ENCODE measurements at regions not wholly inside any gene's neighbourhood (a gene's known extent, or its start where the extent isn't known, plus 50 kb on each side); places are given as distances from the start of the nearest gene placed in this dataset.

DNA sequence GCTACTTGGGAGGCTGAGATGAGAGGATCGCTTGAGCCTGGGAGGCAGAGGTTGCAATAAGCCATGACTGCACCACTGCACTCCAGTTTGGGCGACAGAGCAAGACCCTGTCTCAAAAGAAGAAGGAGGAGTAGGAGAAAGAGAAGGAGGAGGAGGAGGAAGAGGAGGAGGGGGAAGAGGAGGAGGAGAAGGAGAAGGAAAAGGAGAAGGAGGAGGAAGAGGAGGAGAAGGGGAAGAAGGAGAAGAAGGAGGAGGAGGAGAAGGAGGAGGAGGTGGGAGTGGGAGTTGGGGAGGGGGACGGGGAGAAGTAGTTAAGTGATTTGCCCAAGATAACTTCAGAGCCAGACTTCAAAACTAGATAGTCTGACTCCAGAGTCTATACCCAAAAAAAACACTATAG lies 55.5 kb upstream of the FOXD3 start:
- Histone ChIP-seq H3K4me1 (no peaks in the 10 kb centered on the region), H3K27me3 (peaks cover 0 to 10% of the 10 kb centered on the region in 2 donors), H3K27ac (no peak overlapping the region), H3K4me3 (no peak overlapping the region), H3K36me3 (no peaks in the 10 kb centered on the region), H3K9me3 (no peaks in the 10 kb centered on the region)
- DNase-seq (no peak), ATAC-seq (no peak)
- TF ChIP-seq, protein P1, sequence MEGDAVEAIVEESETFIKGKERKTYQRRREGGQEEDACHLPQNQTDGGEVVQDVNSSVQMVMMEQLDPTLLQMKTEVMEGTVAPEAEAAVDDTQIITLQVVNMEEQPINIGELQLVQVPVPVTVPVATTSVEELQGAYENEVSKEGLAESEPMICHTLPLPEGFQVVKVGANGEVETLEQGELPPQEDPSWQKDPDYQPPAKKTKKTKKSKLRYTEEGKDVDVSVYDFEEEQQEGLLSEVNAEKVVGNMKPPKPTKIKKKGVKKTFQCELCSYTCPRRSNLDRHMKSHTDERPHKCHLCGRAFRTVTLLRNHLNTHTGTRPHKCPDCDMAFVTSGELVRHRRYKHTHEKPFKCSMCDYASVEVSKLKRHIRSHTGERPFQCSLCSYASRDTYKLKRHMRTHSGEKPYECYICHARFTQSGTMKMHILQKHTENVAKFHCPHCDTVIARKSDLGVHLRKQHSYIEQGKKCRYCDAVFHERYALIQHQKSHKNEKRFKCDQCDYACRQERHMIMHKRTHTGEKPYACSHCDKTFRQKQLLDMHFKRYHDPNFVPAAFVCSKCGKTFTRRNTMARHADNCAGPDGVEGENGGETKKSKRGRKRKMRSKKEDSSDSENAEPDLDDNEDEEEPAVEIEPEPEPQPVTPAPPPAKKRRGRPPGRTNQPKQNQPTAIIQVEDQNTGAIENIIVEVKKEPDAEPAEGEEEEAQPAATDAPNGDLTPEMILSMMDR (IDR thresholded peaks at IDR 0.05): no peak
- intact Hi-C loops (cut with DNase I): no loop called here

DNA sequence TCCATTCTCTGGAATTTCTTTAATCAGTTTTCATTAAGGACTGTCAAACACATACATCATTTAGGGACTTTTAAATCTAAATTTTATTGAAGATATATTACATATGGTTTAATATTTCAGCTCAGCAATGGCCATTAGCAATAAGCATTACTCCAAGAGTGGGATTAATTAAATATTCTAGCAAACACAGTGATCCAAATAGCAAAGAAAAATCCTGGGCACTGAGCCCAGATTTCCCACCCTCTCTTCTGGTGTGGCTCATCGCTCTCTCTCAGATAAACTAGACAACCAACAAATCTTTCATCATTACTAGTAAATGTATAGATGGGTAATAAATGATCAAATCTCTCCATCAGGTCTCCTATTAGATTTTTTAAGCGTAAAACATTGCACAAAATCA lies 53.5 kb upstream of the FOXD3 start:
- H3K4me1 ChIP-seq: no peaks in the 10 kb centered on the region
- H3K36me3 ChIP-seq: no peaks in the 10 kb centered on the region
- H3K27me3 ChIP-seq: peaks cover 0 to 11% of the 10 kb centered on the region in 2 donors
- ATAC-seq (no peak), DNase-seq (no peak)
- no peaks in the 10 kb centered on the region for H3K9me3 ChIP-seq
- H3K4me3 ChIP-seq: no peak overlapping the region
- intact Hi-C loops (cut with DNase I): no loop called here
- no peak overlapping the region for H3K27ac ChIP-seq
- TF ChIP-seq, protein P1 (IDR thresholded peaks at IDR 0.05): no peak

DNA sequence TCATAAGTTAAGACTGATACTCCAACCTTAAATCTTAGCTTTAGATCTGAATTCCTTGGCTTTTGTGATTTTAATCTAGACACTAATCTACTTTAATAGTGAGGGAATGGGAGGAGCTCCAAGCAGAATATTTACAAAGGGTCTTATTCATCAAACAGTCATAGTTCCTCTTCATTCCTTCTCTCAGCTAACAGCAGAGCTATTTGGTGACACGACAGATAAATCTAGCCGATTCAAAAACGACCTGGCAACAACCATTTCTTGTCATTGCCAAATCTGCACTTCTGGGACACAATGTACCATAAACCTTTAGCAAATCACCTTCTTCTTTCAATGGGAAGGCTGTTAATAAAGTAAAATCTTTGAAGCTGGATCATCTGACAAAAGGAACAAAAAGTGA lies 52.8 kb upstream of the FOXD3 start:
- TF ChIP-seq, protein P1 (IDR thresholded peaks at IDR 0.05): no peak
- H3K4me3 ChIP-seq: no peak overlapping the region

More for the DNA sequence above, 52.8 kb upstream of the FOXD3 start:
- DNase-seq (no peak), ATAC-seq (no peak)
- Histone ChIP-seq H3K9me3 (no peaks in the 10 kb centered on the region), H3K27me3 (peaks cover 0 to 17% of the 10 kb centered on the region in 2 donors), H3K4me1 (no peaks in the 10 kb centered on the region), H3K27ac (no peak overlapping the region), H3K36me3 (no peaks in the 10 kb centered on the region)
- intact Hi-C loops (cut with DNase I): no loop called here

Data from left lung (tissue), 4 donors.